ENCODE measurements at regions not wholly inside any gene's neighbourhood (a gene's known extent, or its start where the extent isn't known, plus 50 kb on each side); places are given as distances from the start of the nearest gene placed in this dataset.

DNA sequence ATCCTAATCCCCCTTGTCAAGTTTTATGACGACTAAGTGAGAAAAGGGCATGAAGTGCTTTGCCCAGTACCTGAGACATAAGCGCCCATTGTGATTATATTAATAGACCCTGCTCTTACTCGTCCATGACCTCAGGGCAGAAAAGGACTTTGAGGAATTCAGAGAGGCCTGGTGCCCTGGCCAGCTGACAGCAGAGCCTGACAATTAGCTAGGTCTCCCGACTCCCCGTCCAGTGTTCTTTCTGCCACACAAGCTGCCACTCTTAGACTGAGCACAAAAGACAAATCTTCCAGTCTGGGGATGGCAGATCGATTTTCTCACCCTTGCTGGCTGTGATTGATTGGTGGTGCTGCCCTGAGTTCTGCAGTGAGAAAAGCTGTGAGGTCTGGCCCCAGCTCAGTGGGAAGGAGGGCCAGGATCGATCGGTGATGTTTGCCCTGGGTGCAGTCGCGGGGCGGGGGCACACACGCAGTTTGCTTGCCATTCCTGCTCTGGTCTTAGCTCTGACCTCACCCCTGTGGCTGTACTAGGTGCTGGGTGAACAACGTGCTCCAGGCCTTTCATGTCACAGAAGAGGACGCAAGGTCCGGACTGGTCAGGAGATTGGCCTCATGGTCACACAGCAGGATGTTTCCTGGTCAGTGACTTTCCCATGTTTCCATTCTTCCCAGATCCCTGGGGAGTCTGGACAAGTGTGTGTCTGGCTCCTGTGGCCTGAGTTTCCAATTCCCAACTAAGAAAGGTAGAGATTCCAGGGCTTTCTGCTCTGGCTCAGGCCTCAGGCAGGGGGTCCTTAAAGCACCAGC is 67.4 kb upstream of the TLE3 start:
- Mint-ChIP-seq H3K27ac (ENCODE audit: unreplicated experiment) (no peak overlapping the region), H3K27me3 (ENCODE audit: unreplicated experiment) (peaks cover 5% of the 10 kb centered on the region), H3K4me1 (ENCODE audit: low read depth, unreplicated experiment) (peaks cover 10% of the 10 kb centered on the region), H3K36me3 (ENCODE audit: unreplicated experiment) (no peaks in the 10 kb centered on the region), H3K4me3 (ENCODE audit: unreplicated experiment) (no peak overlapping the region), H3K9me3 (ENCODE audit: unreplicated experiment) (no peaks in the 10 kb centered on the region)
- TF ChIP-seq, protein P1, sequence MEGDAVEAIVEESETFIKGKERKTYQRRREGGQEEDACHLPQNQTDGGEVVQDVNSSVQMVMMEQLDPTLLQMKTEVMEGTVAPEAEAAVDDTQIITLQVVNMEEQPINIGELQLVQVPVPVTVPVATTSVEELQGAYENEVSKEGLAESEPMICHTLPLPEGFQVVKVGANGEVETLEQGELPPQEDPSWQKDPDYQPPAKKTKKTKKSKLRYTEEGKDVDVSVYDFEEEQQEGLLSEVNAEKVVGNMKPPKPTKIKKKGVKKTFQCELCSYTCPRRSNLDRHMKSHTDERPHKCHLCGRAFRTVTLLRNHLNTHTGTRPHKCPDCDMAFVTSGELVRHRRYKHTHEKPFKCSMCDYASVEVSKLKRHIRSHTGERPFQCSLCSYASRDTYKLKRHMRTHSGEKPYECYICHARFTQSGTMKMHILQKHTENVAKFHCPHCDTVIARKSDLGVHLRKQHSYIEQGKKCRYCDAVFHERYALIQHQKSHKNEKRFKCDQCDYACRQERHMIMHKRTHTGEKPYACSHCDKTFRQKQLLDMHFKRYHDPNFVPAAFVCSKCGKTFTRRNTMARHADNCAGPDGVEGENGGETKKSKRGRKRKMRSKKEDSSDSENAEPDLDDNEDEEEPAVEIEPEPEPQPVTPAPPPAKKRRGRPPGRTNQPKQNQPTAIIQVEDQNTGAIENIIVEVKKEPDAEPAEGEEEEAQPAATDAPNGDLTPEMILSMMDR (IDR thresholded peaks at IDR 0.05; ENCODE audit: partially characterized antibody, unreplicated experiment) = no peak
- no peak for DNase-seq

- Mint-ChIP-seq H3K9me3 (ENCODE audit: unreplicated experiment) (no peaks in the 10 kb centered on the region), H3K4me1 (ENCODE audit: low read depth, unreplicated experiment) (peaks cover 10% of the 10 kb centered on the region), H3K4me3 (ENCODE audit: unreplicated experiment) (no peak overlapping the region), H3K27me3 (ENCODE audit: unreplicated experiment) (peaks cover 5% of the 10 kb centered on the region), H3K27ac (ENCODE audit: unreplicated experiment) (no peak overlapping the region), H3K36me3 (ENCODE audit: unreplicated experiment) (no peaks in the 10 kb centered on the region)
- TF ChIP-seq, protein P1 (IDR thresholded peaks at IDR 0.05; ENCODE audit: partially characterized antibody, unreplicated experiment) = no peak
- DNase-seq = no peak
These were observed 66.6 kb upstream of the TLE3 start for GRCh38 chr15:70164156-70164900.

GRCh38 chr15:70160803-70161565 is 63.3 kb upstream of the TLE3 start:
- H3K36me3 Mint-ChIP-seq (ENCODE audit: unreplicated experiment) = no peaks in the 10 kb centered on the region
- peaks cover 5% of the 10 kb centered on the region for H3K27me3 Mint-ChIP-seq (ENCODE audit: unreplicated experiment)
- peaks cover 22% of the 10 kb centered on the region for H3K4me1 Mint-ChIP-seq (ENCODE audit: low read depth, unreplicated experiment)
- TF ChIP-seq, protein P1 (IDR thresholded peaks at IDR 0.05; ENCODE audit: partially characterized antibody, unreplicated experiment) = no peak
- H3K4me3 Mint-ChIP-seq (ENCODE audit: unreplicated experiment) = no peak overlapping the region
- no peak for DNase-seq
- peaks cover 6% of the 10 kb centered on the region for H3K9me3 Mint-ChIP-seq (ENCODE audit: unreplicated experiment)
- no peak overlapping the region for H3K27ac Mint-ChIP-seq (ENCODE audit: unreplicated experiment)

DNA sequence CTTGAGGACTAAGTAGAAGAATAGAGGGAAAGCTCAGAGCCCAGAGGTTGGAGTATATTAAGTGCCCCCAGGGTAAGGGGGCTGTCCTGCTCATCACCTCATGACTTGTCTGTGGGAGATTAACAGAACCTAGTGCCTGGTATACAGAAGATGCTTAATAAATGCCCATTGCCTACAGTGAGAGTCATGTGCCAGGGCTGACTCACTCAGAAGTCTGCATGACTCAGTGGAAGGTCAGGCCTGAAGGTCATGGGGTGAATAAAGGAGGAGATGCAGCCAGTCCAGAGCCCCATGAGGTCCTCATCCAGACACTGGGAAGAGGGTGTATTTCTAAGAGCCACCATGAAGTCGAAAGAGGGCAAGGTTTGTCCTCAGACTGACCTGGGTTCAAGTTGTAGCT is 62.5 kb upstream of the TLE3 start:
- Mint-ChIP-seq H3K36me3 (ENCODE audit: unreplicated experiment) (no peaks in the 10 kb centered on the region), H3K4me1 (ENCODE audit: low read depth, unreplicated experiment) (peaks cover 16% of the 10 kb centered on the region), H3K4me3 (ENCODE audit: unreplicated experiment) (no peak overlapping the region), H3K9me3 (ENCODE audit: unreplicated experiment) (peaks cover 6% of the 10 kb centered on the region), H3K27ac (ENCODE audit: unreplicated experiment) (no peak overlapping the region), H3K27me3 (ENCODE audit: unreplicated experiment) (peaks cover 5% of the 10 kb centered on the region)
- DNase-seq = no peak
- TF ChIP-seq, protein P1 (IDR thresholded peaks at IDR 0.05; ENCODE audit: partially characterized antibody, unreplicated experiment) = no peak
